OCI-LY1 (cell line): ENCODE measurements at regions not wholly inside any gene's neighbourhood (a gene's known extent, or its start where the extent isn't known, plus 50 kb on each side); places are given as distances from the start of the nearest gene placed in this dataset.

ENCODE experiments used
- H2AFZ ChIP-seq: fragments of 200-600 bp; sonication (generic), shearing (Covaris generic); 2 replicates; pipeline ENCODE4 v1.6.0; 2014; ENCODE audit warnings: antibody characterized with exemption, mild to moderate bottlenecking, low read length
- H3F3A ChIP-seq: fragments of 200-600 bp; sonication (generic), shearing (Covaris generic); 2 replicates; pipeline ENCODE4 v1.6.0; 2014; ENCODE audit warnings: mild to moderate bottlenecking, antibody characterized with exemption, low read length, moderate library complexity; ENCODE audit not compliant: insufficient read depth
- H3K27ac ChIP-seq: fragments of 200-600 bp; sonication (generic); 2 replicates; pipeline ENCODE4 v1.5.1; 2014; ENCODE audit warnings: low read length, mixed run types, mild to moderate bottlenecking, low read depth; ENCODE audit not compliant: poor library complexity, severe bottlenecking
- H3K27me3 ChIP-seq: fragments of 200-600 bp; sonication (generic); 2 replicates; pipeline ENCODE4 v1.6.0; 2014; ENCODE audit warnings: antibody characterized with exemption, mild to moderate bottlenecking, low read length, moderate library complexity; ENCODE audit not compliant: insufficient read depth
- H3K36me3 ChIP-seq: fragments of 200-600 bp; sonication (generic); 2 replicates; pipeline ENCODE4 v1.6.1; 2014; ENCODE audit warnings: mild to moderate bottlenecking, antibody characterized with exemption, low read length, moderate library complexity, mixed read lengths; ENCODE audit not compliant: insufficient read depth
- H3K4me1 ChIP-seq: fragments of 200-600 bp; sonication (generic); 2 replicates; pipeline ENCODE4 v1.5.1; 2014; ENCODE audit warnings: mild to moderate bottlenecking, low read length, moderate library complexity; ENCODE audit not compliant: insufficient read depth, severe bottlenecking
- H3K4me2 ChIP-seq: fragments of 200-600 bp; sonication (generic), shearing (Covaris generic); 2 replicates; pipeline ENCODE4 v1.6.1; 2014; ENCODE audit warnings: low read length
- H3K4me3 ChIP-seq: fragments of 200-600 bp; sonication (generic); 2 replicates; pipeline ENCODE4 v1.5.1; 2014; ENCODE audit warnings: low read length, low read depth, mild to moderate bottlenecking, mixed read lengths; ENCODE audit not compliant: poor library complexity, severe bottlenecking
- H3K79me2 ChIP-seq: fragments of 200-600 bp; shearing (Covaris generic); 2 replicates; pipeline ENCODE4 v1.6.1; 2016; ENCODE audit warnings: mixed run types, low read length, mixed read lengths; ENCODE audit not compliant: insufficient read depth
- H3K9ac ChIP-seq: fragments of 200-600 bp; sonication (generic), shearing (Covaris generic); 2 replicates; pipeline ENCODE4 v1.6.1; 2014; ENCODE audit warnings: mild to moderate bottlenecking, low read length, mixed read lengths
- H3K9me2 ChIP-seq: fragments of 200-600 bp; sonication (generic), shearing (Covaris generic); 2 replicates; pipeline ENCODE4 v1.6.1; 2014; ENCODE audit warnings: low read depth, mild to moderate bottlenecking, low read length, mixed read lengths
- H3K9me3 ChIP-seq: fragments of 200-600 bp; shearing (Covaris generic); 2 replicates; pipeline ENCODE4 v1.6.1; 2014; ENCODE audit warnings: low read length, mixed read lengths
- H4K20me1 ChIP-seq: fragments of 200-600 bp; sonication (generic), shearing (Covaris generic); 2 replicates; pipeline ENCODE4 v1.6.0; 2016; ENCODE audit warnings: mild to moderate bottlenecking, low read length; ENCODE audit not compliant: insufficient read depth
- EZH2 ChIP-seq: fragments of 200-600 bp; sonication (generic), shearing (Covaris generic); IDR thresholded peaks from 2 replicates; pipeline ENCODE4 v1.8.0; 2017; ENCODE audit warnings: borderline replicate concordance, mixed run types, mild to moderate bottlenecking, antibody characterized with exemption, low read length, moderate library complexity, mixed read lengths
- TF ChIP-seq, protein P1 (sequence below): fragments of 200-600 bp; sonication (generic), shearing (Covaris generic); IDR thresholded peaks from 2 replicates; pipeline ENCODE4 v1.5.1; 2017; ENCODE audit warnings: mild to moderate bottlenecking, antibody characterized with exemption, low read length, moderate library complexity, mixed read lengths

DNA sequence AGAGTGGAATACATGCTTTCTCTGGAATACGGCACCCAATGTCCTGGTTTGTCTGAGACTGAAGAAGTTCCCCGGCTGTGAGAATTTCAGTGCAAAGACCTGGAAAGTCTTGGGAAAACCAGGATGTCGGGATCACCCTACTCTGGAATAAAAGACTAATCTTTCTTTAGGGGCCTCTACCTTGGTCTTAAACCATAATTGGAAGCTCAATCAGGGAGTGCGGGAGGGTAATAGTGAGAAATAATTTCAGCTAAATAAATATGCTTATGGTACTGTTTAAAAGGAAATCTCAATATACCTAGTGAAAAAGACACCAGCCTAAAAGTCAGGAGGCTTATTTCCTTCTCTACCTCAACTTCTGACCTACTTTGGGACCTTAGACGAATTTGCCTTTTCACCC is 236.1 kb upstream of the GLI3 start:
- H2AFZ ChIP-seq = no peak overlapping the region
- TF ChIP-seq EZH2 = no peak
- TF ChIP-seq, protein P1, sequence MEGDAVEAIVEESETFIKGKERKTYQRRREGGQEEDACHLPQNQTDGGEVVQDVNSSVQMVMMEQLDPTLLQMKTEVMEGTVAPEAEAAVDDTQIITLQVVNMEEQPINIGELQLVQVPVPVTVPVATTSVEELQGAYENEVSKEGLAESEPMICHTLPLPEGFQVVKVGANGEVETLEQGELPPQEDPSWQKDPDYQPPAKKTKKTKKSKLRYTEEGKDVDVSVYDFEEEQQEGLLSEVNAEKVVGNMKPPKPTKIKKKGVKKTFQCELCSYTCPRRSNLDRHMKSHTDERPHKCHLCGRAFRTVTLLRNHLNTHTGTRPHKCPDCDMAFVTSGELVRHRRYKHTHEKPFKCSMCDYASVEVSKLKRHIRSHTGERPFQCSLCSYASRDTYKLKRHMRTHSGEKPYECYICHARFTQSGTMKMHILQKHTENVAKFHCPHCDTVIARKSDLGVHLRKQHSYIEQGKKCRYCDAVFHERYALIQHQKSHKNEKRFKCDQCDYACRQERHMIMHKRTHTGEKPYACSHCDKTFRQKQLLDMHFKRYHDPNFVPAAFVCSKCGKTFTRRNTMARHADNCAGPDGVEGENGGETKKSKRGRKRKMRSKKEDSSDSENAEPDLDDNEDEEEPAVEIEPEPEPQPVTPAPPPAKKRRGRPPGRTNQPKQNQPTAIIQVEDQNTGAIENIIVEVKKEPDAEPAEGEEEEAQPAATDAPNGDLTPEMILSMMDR = no peak
- H3K9me3 ChIP-seq = no peaks in the 10 kb centered on the region
- no peaks in the 10 kb centered on the region for H3K4me1 ChIP-seq
- no peaks in the 10 kb centered on the region for H3K79me2 ChIP-seq
- no peak overlapping the region for H3K9ac ChIP-seq
- H3K27me3 ChIP-seq = no peaks in the 10 kb centered on the region
- no peak overlapping the region for H3K4me3 ChIP-seq
- H3F3A ChIP-seq = no peaks in the 10 kb centered on the region
- no peak overlapping the region for H3K4me2 ChIP-seq
- H3K9me2 ChIP-seq = no peaks in the 10 kb centered on the region
- no peak overlapping the region for H3K27ac ChIP-seq
- H3K36me3 ChIP-seq = no peaks in the 10 kb centered on the region
- no peaks in the 10 kb centered on the region for H4K20me1 ChIP-seq

DNA sequence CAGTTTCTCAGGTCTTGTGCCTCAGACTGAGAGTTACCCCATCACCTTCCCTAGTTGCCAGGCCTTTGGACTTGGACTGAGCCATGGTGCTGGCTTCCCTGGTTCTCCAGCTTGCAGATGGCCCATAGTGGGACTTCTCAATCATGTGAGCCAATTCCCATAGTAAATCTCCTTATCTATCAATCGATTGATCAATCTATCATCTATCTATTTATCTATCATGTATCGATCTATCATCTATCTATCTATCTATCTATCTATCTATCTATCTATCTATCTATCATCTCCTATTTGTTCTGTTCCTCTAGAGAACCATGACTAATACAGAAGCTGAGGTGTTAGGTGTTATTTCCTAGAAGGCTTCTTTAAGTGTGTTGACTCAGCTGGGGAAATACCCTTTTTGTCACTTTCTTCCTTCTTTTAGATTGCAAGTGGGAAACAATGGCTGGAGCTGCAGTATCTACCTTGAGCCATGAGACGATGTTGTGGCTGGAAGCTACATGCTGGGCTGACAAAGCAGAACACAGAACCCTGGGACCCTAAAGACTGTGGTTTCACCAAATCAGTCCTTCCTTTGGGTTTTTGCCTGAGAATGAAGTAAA is 234.7 kb upstream of the GLI3 start:
- no peaks in the 10 kb centered on the region for H3K27me3 ChIP-seq
- H3K9me3 ChIP-seq = no peaks in the 10 kb centered on the region
- no peaks in the 10 kb centered on the region for H3K4me1 ChIP-seq
- H3F3A ChIP-seq = no peaks in the 10 kb centered on the region
- TF ChIP-seq EZH2 = no peak
- TF ChIP-seq, protein P1 = no peak
- no peak overlapping the region for H2AFZ ChIP-seq
- H3K4me2 ChIP-seq = no peak overlapping the region
- no peak overlapping the region for H3K27ac ChIP-seq
- no peaks in the 10 kb centered on the region for H3K9me2 ChIP-seq
- no peak overlapping the region for H3K9ac ChIP-seq
- no peaks in the 10 kb centered on the region for H3K36me3 ChIP-seq
- no peak overlapping the region for H3K4me3 ChIP-seq
- H3K79me2 ChIP-seq = no peaks in the 10 kb centered on the region
- no peaks in the 10 kb centered on the region for H4K20me1 ChIP-seq

DNA sequence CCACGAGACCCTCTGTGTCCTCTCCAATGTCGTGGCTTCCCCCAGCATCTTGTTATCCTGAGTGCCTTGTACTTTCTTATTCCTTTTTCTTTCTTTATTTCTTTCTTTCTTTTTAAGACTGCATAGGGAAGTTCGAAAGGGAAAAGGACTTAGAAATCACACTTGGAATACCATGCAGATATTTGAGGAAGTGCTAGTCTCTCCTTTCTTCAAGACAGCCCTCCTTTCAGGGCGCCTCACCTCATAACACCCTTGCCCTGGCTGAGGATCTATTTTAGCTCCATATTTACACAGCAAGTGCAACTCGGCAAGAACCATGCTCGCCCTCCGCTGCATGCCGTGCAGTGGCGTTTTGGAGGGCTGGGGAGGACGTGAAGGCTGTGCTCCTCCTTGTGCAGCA is 232.3 kb upstream of the GLI3 start:
- no peaks in the 10 kb centered on the region for H4K20me1 ChIP-seq
- H3K36me3 ChIP-seq = no peaks in the 10 kb centered on the region
- no peak overlapping the region for H2AFZ ChIP-seq
- no peak overlapping the region for H3K9ac ChIP-seq
- H3K9me2 ChIP-seq = no peaks in the 10 kb centered on the region
- no peaks in the 10 kb centered on the region for H3K27me3 ChIP-seq
- H3K4me2 ChIP-seq = no peak overlapping the region
- no peaks in the 10 kb centered on the region for H3K79me2 ChIP-seq
- no peak for TF ChIP-seq EZH2
- TF ChIP-seq, protein P1 = no peak
- no peak overlapping the region for H3K27ac ChIP-seq
- H3K9me3 ChIP-seq = no peaks in the 10 kb centered on the region
- no peaks in the 10 kb centered on the region for H3F3A ChIP-seq
- no peaks in the 10 kb centered on the region for H3K4me1 ChIP-seq
- H3K4me3 ChIP-seq = no peak overlapping the region
